GM23338 (cell line): ENCODE measurements at regions not wholly inside any gene's neighbourhood (a gene's known extent, or its start where the extent isn't known, plus 50 kb on each side); places are given as distances from the start of the nearest gene placed in this dataset.

Experiments
- ATAC-seq: fragments of 200-7000 bp; cut with Tn5 transposase; 3 replicates; pipeline ENCODE4 v1.9.1; 2020
- DNase-seq: peaks from one replicate; pipeline ENCODE4 v3.0.0-alpha.2; 2015; ENCODE audit warnings: low spot score
- H2AFZ ChIP-seq: fragments of 200-600 bp; sonication (generic); 2 replicates; pipeline ENCODE4 v1.8.0; 2016; ENCODE audit warnings: antibody characterized with exemption, mild to moderate bottlenecking, moderate library complexity
- H3F3A ChIP-seq: fragments of 200-600 bp; sonication (generic); replicated peaks from 2 replicates; pipeline ENCODE4 v1.8.0; 2017; ENCODE audit warnings: antibody characterized with exemption, mixed run types, low read depth
- H3K27ac ChIP-seq: fragments of 200-600 bp; sonication (generic); 2 replicates; pipeline ENCODE4 v1.6.1; 2016; ENCODE audit warnings: low read depth
- H3K27me3 ChIP-seq: fragments of 200-600 bp; sonication (generic); 2 replicates; pipeline ENCODE4 v1.8.0; 2016; ENCODE audit warnings: mild to moderate bottlenecking, mixed run types, moderate library complexity; ENCODE audit not compliant: insufficient read depth
- H3K36me3 ChIP-seq: fragments of 200-600 bp; sonication (generic); 2 replicates; pipeline ENCODE4 v1.8.0; 2016; ENCODE audit warnings: mild to moderate bottlenecking; ENCODE audit not compliant: insufficient read depth
- H3K4me1 ChIP-seq: fragments of 200-600 bp; sonication (generic); 2 replicates; pipeline ENCODE4 v1.8.0; 2016; ENCODE audit warnings: mild to moderate bottlenecking, moderate library complexity; ENCODE audit not compliant: insufficient read depth
- H3K4me2 ChIP-seq: fragments of 200-600 bp; sonication (generic); 2 replicates; pipeline ENCODE4 v1.7.1; 2017; ENCODE audit warnings: mixed run types
- H3K4me3 ChIP-seq: fragments of 200-600 bp; sonication (generic); 2 replicates; pipeline ENCODE4 v1.6.1; 2016; ENCODE audit warnings: mixed run types
- H3K79me2 ChIP-seq: fragments of 200-600 bp; sonication (generic); replicated peaks from 2 replicates; pipeline ENCODE4 v1.8.0; 2017; ENCODE audit warnings: mild to moderate bottlenecking; ENCODE audit not compliant: insufficient read depth
- H3K9me2 ChIP-seq: fragments of 200-600 bp; sonication (generic); 2 replicates; pipeline ENCODE4 v1.8.0; 2017; ENCODE audit not compliant: insufficient read depth
- H4K20me1 ChIP-seq: fragments of 200-600 bp; sonication (generic); replicated peaks from 2 replicates; pipeline ENCODE4 v1.8.0; 2017; ENCODE audit warnings: mild to moderate bottlenecking; ENCODE audit not compliant: insufficient read depth
- H3K27ac Mint-ChIP-seq: 2 replicates; pipeline ENCODE4 v1.8.0; 2020; ENCODE audit warnings: inconsistent platforms, mild to moderate bottlenecking, moderate library complexity, mixed read lengths
- H3K27me3 Mint-ChIP-seq: 3 replicates; pipeline ENCODE4 v1.8.0; 2022; ENCODE audit warnings: low read depth, mild to moderate bottlenecking, moderate library complexity, mixed read lengths, inconsistent platforms; ENCODE audit not compliant: insufficient read depth, poor library complexity
- H3K36me3 Mint-ChIP-seq: 3 replicates; pipeline ENCODE4 v1.8.0; 2021; ENCODE audit warnings: low read depth, mild to moderate bottlenecking, inconsistent platforms, moderate library complexity, mixed read lengths
- H3K4me1 Mint-ChIP-seq: 3 replicates; pipeline ENCODE4 v1.8.0; 2020; ENCODE audit warnings: mild to moderate bottlenecking, inconsistent platforms, mixed read lengths
- H3K4me3 Mint-ChIP-seq: 3 replicates; pipeline ENCODE4 v1.8.0; 2021; ENCODE audit warnings: moderate library complexity, mild to moderate bottlenecking, inconsistent platforms, mixed read lengths
- H3K9me3 Mint-ChIP-seq: 3 replicates; pipeline ENCODE4 v1.8.0; 2020; ENCODE audit warnings: moderate library complexity, mild to moderate bottlenecking, inconsistent platforms, mixed read lengths
- CREB1 ChIP-seq: fragments of 250-450 bp; sonication (Bioruptor Pico); IDR thresholded peaks from 2 replicates; pipeline ENCODE4 v1.5.0; 2020; ENCODE audit warnings: low read depth, mild to moderate bottlenecking, moderate library complexity
- CTCF ChIP-seq, 2 experiments: fragments of 200-600 bp in 1 of 2; sonication (generic) in 1 of 2; conservative IDR thresholded peaks; 2 replicates each; pipeline versions ENCODE4 v1.5.1 to v1.6.1; 2016 to 2017; ENCODE audit warnings: antibody characterized with exemption in 2 of 2, low read depth in 2 of 2, mild to moderate bottlenecking in 2 of 2, moderate library complexity in 1 of 2
- ETS1 ChIP-seq: IDR thresholded peaks from 2 replicates; pipeline ENCODE4 v1.6.1; 2016; ENCODE audit warnings: antibody characterized with exemption
- EZH2 ChIP-seq: fragments of 200-600 bp; sonication (generic); IDR thresholded peaks from one replicate; pipeline ENCODE4 v1.8.0; 2017; ENCODE audit warnings: antibody characterized with exemption, mild to moderate bottlenecking, low read depth; ENCODE audit not compliant: unreplicated experiment
- EZH2phosphoT487 ChIP-seq: fragments of 200-600 bp; sonication (generic); IDR thresholded peaks from one replicate; pipeline ENCODE4 v1.8.1; 2018; ENCODE audit warnings: antibody characterized with exemption; ENCODE audit not compliant: unreplicated experiment
- JUNB ChIP-seq: IDR thresholded peaks from one replicate; pipeline ENCODE4 v1.6.1; 2016; ENCODE audit warnings: antibody characterized with exemption; ENCODE audit not compliant: unreplicated experiment
- NANOG ChIP-seq: IDR thresholded peaks from 2 replicates; pipeline ENCODE4 v1.6.1; 2016; ENCODE audit warnings: antibody characterized with exemption, borderline replicate concordance
- POLR2AphosphoS5 ChIP-seq: IDR thresholded peaks from 2 replicates; pipeline ENCODE4 v1.6.1; 2016; ENCODE audit warnings: antibody characterized with exemption, low read depth
- STAT1 ChIP-seq: IDR thresholded peaks from one replicate; pipeline ENCODE4 v1.6.1; 2016; ENCODE audit warnings: antibody characterized with exemption; ENCODE audit not compliant: unreplicated experiment
- ZNF114 ChIP-seq: fragments of 250-450 bp; sonication (Bioruptor Pico); IDR thresholded peaks from 2 replicates; pipeline ENCODE4 v1.5.0; 2020; ENCODE audit warnings: mild to moderate bottlenecking, moderate library complexity
- ZNF331 ChIP-seq: fragments of 250-450 bp; sonication (Bioruptor Pico); IDR thresholded peaks from 2 replicates; pipeline ENCODE4 v1.5.0; 2020; ENCODE audit warnings: low read depth, mild to moderate bottlenecking, moderate library complexity
- TF ChIP-seq, protein P1 (sequence below): fragments of 250-450 bp; sonication (Bioruptor Pico); IDR thresholded peaks from 2 replicates; pipeline ENCODE4 v1.5.0; 2020; ENCODE audit warnings: mild to moderate bottlenecking, moderate library complexity
- TF ChIP-seq, protein P2 (sequence below): IDR thresholded peaks from one replicate; pipeline ENCODE4 v1.6.1; 2018; ENCODE audit warnings: antibody characterized with exemption; ENCODE audit not compliant: unreplicated experiment

GRCh38 chr13:71021825-71022422 is 845.1 kb downstream of the DACH1 start:
- Histone ChIP-seq H4K20me1 (no peaks in the 10 kb centered on the region), H3K36me3 (no peaks in the 10 kb centered on the region), H3K4me2 (no peak overlapping the region), H3K4me1 (no peaks in the 10 kb centered on the region), H3K9me2 (peaks cover 3% of the 10 kb centered on the region; the same call in 1 of the 2 replicates), H3F3A (no peaks in the 10 kb centered on the region), H3K79me2 (no peaks in the 10 kb centered on the region), H3K4me3 (no peak overlapping the region), H3K27ac (no peak overlapping the region), H2AFZ (no peak overlapping the region), H3K27me3 (peaks cover 12% of the 10 kb centered on the region)
- Mint-ChIP-seq H3K36me3 (peaks cover 11% of the 10 kb centered on the region; the same call in 2 of the 3 replicates), H3K9me3 (peaks cover 13% of the 10 kb centered on the region), H3K4me1 (peaks cover 4% of the 10 kb centered on the region; the same call in 2 of the 3 replicates), H3K27ac (no peak overlapping the region), H3K27me3 (peaks cover 3% of the 10 kb centered on the region), H3K4me3 (no peak overlapping the region)
- no peak for TF ChIP-seq JUNB
- TF ChIP-seq NANOG, result no peak
- no peak for TF ChIP-seq EZH2phosphoT487
- TF ChIP-seq, protein P1, sequence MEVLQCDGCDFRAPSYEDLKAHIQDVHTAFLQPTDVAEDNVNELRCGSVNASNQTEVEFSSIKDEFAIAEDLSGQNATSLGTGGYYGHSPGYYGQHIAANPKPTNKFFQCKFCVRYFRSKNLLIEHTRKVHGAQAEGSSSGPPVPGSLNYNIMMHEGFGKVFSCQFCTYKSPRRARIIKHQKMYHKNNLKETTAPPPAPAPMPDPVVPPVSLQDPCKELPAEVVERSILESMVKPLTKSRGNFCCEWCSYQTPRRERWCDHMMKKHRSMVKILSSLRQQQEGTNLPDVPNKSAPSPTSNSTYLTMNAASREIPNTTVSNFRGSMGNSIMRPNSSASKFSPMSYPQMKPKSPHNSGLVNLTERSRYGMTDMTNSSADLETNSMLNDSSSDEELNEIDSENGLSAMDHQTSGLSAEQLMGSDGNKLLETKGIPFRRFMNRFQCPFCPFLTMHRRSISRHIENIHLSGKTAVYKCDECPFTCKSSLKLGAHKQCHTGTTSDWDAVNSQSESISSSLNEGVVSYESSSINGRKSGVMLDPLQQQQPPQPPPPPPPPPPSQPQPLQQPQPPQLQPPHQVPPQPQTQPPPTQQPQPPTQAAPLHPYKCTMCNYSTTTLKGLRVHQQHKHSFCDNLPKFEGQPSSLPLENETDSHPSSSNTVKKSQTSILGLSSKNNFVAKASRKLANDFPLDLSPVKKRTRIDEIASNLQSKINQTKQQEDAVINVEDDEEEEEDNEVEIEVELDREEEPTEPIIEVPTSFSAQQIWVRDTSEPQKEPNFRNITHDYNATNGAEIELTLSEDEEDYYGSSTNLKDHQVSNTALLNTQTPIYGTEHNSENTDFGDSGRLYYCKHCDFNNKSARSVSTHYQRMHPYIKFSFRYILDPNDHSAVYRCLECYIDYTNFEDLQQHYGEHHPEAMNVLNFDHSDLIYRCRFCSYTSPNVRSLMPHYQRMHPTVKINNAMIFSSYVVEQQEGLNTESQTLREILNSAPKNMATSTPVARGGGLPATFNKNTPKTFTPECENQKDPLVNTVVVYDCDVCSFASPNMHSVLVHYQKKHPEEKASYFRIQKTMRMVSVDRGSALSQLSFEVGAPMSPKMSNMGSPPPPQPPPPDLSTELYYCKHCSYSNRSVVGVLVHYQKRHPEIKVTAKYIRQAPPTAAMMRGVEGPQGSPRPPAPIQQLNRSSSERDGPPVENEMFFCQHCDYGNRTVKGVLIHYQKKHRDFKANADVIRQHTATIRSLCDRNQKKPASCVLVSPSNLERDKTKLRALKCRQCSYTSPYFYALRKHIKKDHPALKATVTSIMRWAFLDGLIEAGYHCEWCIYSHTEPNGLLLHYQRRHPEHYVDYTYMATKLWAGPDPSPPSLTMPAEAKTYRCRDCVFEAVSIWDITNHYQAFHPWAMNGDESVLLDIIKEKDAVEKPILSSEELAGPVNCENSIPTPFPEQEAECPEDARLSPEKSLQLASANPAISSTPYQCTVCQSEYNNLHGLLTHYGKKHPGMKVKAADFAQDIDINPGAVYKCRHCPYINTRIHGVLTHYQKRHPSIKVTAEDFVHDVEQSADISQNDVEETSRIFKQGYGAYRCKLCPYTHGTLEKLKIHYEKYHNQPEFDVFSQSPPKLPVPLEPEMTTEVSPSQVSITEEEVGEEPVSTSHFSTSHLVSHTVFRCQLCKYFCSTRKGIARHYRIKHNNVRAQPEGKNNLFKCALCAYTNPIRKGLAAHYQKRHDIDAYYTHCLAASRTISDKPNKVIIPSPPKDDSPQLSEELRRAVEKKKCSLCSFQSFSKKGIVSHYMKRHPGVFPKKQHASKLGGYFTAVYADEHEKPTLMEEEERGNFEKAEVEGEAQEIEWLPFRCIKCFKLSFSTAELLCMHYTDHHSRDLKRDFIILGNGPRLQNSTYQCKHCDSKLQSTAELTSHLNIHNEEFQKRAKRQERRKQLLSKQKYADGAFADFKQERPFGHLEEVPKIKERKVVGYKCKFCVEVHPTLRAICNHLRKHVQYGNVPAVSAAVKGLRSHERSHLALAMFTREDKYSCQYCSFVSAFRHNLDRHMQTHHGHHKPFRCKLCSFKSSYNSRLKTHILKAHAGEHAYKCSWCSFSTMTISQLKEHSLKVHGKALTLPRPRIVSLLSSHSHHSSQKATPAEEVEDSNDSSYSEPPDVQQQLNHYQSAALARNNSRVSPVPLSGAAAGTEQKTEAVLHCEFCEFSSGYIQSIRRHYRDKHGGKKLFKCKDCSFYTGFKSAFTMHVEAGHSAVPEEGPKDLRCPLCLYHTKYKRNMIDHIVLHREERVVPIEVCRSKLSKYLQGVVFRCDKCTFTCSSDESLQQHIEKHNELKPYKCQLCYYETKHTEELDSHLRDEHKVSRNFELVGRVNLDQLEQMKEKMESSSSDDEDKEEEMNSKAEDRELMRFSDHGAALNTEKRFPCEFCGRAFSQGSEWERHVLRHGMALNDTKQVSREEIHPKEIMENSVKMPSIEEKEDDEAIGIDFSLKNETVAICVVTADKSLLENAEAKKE (CRISPR knock-in tag), result no peak
- TF ChIP-seq EZH2, result no peak
- TF ChIP-seq ZNF114 (CRISPR knock-in tag), result no peak
- no peak for TF ChIP-seq ETS1
- TF ChIP-seq, protein P2, sequence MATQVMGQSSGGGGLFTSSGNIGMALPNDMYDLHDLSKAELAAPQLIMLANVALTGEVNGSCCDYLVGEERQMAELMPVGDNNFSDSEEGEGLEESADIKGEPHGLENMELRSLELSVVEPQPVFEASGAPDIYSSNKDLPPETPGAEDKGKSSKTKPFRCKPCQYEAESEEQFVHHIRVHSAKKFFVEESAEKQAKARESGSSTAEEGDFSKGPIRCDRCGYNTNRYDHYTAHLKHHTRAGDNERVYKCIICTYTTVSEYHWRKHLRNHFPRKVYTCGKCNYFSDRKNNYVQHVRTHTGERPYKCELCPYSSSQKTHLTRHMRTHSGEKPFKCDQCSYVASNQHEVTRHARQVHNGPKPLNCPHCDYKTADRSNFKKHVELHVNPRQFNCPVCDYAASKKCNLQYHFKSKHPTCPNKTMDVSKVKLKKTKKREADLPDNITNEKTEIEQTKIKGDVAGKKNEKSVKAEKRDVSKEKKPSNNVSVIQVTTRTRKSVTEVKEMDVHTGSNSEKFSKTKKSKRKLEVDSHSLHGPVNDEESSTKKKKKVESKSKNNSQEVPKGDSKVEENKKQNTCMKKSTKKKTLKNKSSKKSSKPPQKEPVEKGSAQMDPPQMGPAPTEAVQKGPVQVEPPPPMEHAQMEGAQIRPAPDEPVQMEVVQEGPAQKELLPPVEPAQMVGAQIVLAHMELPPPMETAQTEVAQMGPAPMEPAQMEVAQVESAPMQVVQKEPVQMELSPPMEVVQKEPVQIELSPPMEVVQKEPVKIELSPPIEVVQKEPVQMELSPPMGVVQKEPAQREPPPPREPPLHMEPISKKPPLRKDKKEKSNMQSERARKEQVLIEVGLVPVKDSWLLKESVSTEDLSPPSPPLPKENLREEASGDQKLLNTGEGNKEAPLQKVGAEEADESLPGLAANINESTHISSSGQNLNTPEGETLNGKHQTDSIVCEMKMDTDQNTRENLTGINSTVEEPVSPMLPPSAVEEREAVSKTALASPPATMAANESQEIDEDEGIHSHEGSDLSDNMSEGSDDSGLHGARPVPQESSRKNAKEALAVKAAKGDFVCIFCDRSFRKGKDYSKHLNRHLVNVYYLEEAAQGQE, result no peak
- TF ChIP-seq POLR2AphosphoS5, result no peak
- no peak for TF ChIP-seq CREB1 (CRISPR knock-in tag)
- no peak for TF ChIP-seq CTCF (conservative IDR thresholded peaks at IDR 0.05; ENCODE audit: low read depth in 2 of 2)
- no peak for TF ChIP-seq ZNF331 (CRISPR knock-in tag)
- TF ChIP-seq STAT1, result no peak
- DNase-seq (no peak), ATAC-seq (no peak)
